Activated CD4-positive, alpha-beta T cell treated with anti-CD3 and anti-CD28 coated beads, Interleukin-2, Interleukin-6, amounts not matched to agents 100 ng/mL and 50 ng/mL, durations not matched to agents 16 hours and 8 hours (primary cell): ENCODE measurements at regions not wholly inside any gene's neighbourhood (a gene's known extent, or its start where the extent isn't known, plus 50 kb on each side); places are given as distances from the start of the nearest gene placed in this dataset.
A peak's percentile ranks its signal among the peaks of the same experiment; 100 is the strongest.

Source experiments
- DNase-seq: peaks from one replicate; pipeline ENCODE4 v3.0.0-alpha.2; 2020

- DNase-seq, result no peak
Observed at GRCh38 chr9:109914280-109915027, 134.5 kb downstream of the PALM2AKAP2 start.

GRCh38 chr9:109916316-109916715 lies 136.3 kb downstream of the PALM2AKAP2 start:
- no peak for DNase-seq

GRCh38 chr9:109918339-109919163 lies 138.6 kb downstream of the PALM2AKAP2 start:
- DNase-seq, result peak; percentile 81

GRCh38 chr9:109919736-109920408 lies 139.9 kb downstream of the PALM2AKAP2 start:
- DNase-seq, result no peak

GRCh38 chr9:109922617-109923470 lies 142.8 kb downstream of the PALM2AKAP2 start:
- DNase-seq, result no peak

- DNase-seq, result no peak
Observed at GRCh38 chr9:109923471-109923760, 143.4 kb downstream of the PALM2AKAP2 start.

GRCh38 chr9:109923806-109924205 lies 143.8 kb downstream of the PALM2AKAP2 start:
- DNase-seq, result no peak

GRCh38 chr9:109925799-109926198 lies 145.8 kb downstream of the PALM2AKAP2 start:
- DNase-seq, result no peak

- no peak for DNase-seq
Observed at GRCh38 chr9:109926421-109926869, 146.4 kb downstream of the PALM2AKAP2 start.

GRCh38 chr9:109931623-109932022 lies 151.6 kb downstream of the PALM2AKAP2 start:
- no peak for DNase-seq

- peak; percentile 56 for DNase-seq
Observed at GRCh38 chr9:109934136-109934856, 154.3 kb downstream of the PALM2AKAP2 start.

GRCh38 chr9:109934857-109935215 lies 154.8 kb downstream of the PALM2AKAP2 start:
- no peak for DNase-seq

GRCh38 chr9:109935406-109936087 lies 155.5 kb downstream of the PALM2AKAP2 start:
- DNase-seq, result peak; percentile 37

- no peak for DNase-seq
Observed at GRCh38 chr9:109937861-109938453, 158.0 kb downstream of the PALM2AKAP2 start.

GRCh38 chr9:109939698-109940342 lies 159.8 kb downstream of the PALM2AKAP2 start:
- no peak for DNase-seq

GRCh38 chr9:109940561-109940960 lies 160.6 kb downstream of the PALM2AKAP2 start:
- DNase-seq, result no peak

- no peak for DNase-seq
Observed at GRCh38 chr9:109941771-109942170, 161.8 kb downstream of the PALM2AKAP2 start.

- no peak for DNase-seq
Observed at GRCh38 chr9:109945573-109945972, 165.6 kb downstream of the PALM2AKAP2 start.

GRCh38 chr9:109948453-109948852 lies 168.5 kb downstream of the PALM2AKAP2 start:
- DNase-seq, result no peak

GRCh38 chr9:109950710-109951443 lies 170.9 kb downstream of the PALM2AKAP2 start:
- DNase-seq, result peak; percentile 84
